NCI-H1694 (cell line): ENCODE measurements at regions not wholly inside any gene's neighbourhood (a gene's known extent, or its start where the extent isn't known, plus 50 kb on each side); places are given as distances from the start of the nearest gene placed in this dataset.
A peak's percentile ranks its signal among the peaks of the same experiment; 100 is the strongest.
"Not testable (repeated sequence)": the region's sequence is repeated elsewhere in the genome, so short reads cannot be mapped to it uniquely, and the experiment has no call there.

Experiments used
- DNase-seq: peaks from one replicate; lab custom pipeline; 2025; lab: John Stamatoyannopoulos, UW

GRCh38 chr6:99802396-99803031, 191.5 kb downstream of the MCHR2 start:
- DNase-seq = no peak

GRCh38 chr6:99808992-99809391, 185.0 kb downstream of the MCHR2 start:
- no peak for DNase-seq

GRCh38 chr6:99810295-99810694, 183.7 kb downstream of the MCHR2 start:
- DNase-seq = no peak

- no peak for DNase-seq
Observed at GRCh38 chr6:99810942-99811620, 182.9 kb downstream of the MCHR2 start.

GRCh38 chr6:99811636-99812035, 182.4 kb downstream of the MCHR2 start:
- DNase-seq = no peak

GRCh38 chr6:99813565-99813964, 180.5 kb downstream of the MCHR2 start:
- no peak for DNase-seq

- no peak for DNase-seq
Observed at GRCh38 chr6:99814230-99814928, 179.6 kb downstream of the MCHR2 start.

GRCh38 chr6:99816795-99817194, 177.2 kb downstream of the MCHR2 start:
- DNase-seq = no peak

GRCh38 chr6:99818161-99818560, 175.9 kb downstream of the MCHR2 start:
- no peak for DNase-seq

- DNase-seq = no peak
Observed at GRCh38 chr6:99819853-99820252, 174.2 kb downstream of the MCHR2 start.

- DNase-seq = no peak
Observed at GRCh38 chr6:99821164-99821563, 172.9 kb downstream of the MCHR2 start.

GRCh38 chr6:99822741-99823512, 171.1 kb downstream of the MCHR2 start:
- peak; percentile 87 for DNase-seq

- not testable (repeated sequence) for DNase-seq
Observed at GRCh38 chr6:99823513-99824235, 170.3 kb downstream of the MCHR2 start.

GRCh38 chr6:99833034-99833433, 161.0 kb downstream of the MCHR2 start:
- no peak for DNase-seq

- DNase-seq = no peak
Observed at GRCh38 chr6:99836471-99836870, 157.6 kb downstream of the MCHR2 start.

GRCh38 chr6:99838607-99839006, 155.4 kb downstream of the MCHR2 start:
- no peak for DNase-seq

GRCh38 chr6:99841297-99841696, 152.7 kb downstream of the MCHR2 start:
- no peak for DNase-seq

GRCh38 chr6:99846006-99846405, 148.0 kb downstream of the MCHR2 start:
- DNase-seq = no peak

GRCh38 chr6:99850841-99851240, 143.2 kb downstream of the MCHR2 start:
- no peak for DNase-seq

GRCh38 chr6:99852031-99852430, 142.0 kb downstream of the MCHR2 start:
- peak; percentile 45 for DNase-seq

GRCh38 chr6:99867026-99867425, 127.0 kb downstream of the MCHR2 start:
- no peak for DNase-seq
